CD14-positive monocyte (primary cell): ENCODE measurements at regions not wholly inside any gene's neighbourhood (a gene's known extent, or its start where the extent isn't known, plus 50 kb on each side); places are given as distances from the start of the nearest gene placed in this dataset.

ENCODE experiments used
- DNase-seq, 3 donors: peaks; one replicate each; pipeline ENCODE4 v3.0.0-alpha.2; 2011 to 2022
- H2AFZ ChIP-seq: 2 replicates; pipeline ENCODE4 v1.6.0; 2012; ENCODE audit warnings: mild to moderate bottlenecking, low read depth, low read length, inconsistent platforms; ENCODE audit not compliant: insufficient read depth, poor library complexity, severe bottlenecking
- H3K27ac ChIP-seq, 2 donors: 1 replicate in 1 of 2; 2 replicates in 1 of 2; pipeline ENCODE4 v1.5.1; 2012 to 2013; ENCODE audit warnings: low read length in 2 of 2, control low read depth in 1 of 2, inconsistent platforms in 1 of 2, low read depth in 1 of 2, mild to moderate bottlenecking in 1 of 2
- H3K27me3 ChIP-seq, 2 donors: one replicate each; pipeline versions ENCODE4 v1.6.0 to v1.6.1; 2011 to 2013; ENCODE audit warnings: low read length in 2 of 2; ENCODE audit not compliant: control insufficient read depth in 2 of 2, insufficient read depth in 2 of 2
- H3K36me3 ChIP-seq, 2 donors: replicated peaks in 1 of 2; 1 replicate in 1 of 2; 2 replicates in 1 of 2; pipeline versions ENCODE4 v1.5.1 to v1.6.1; 2012 to 2013; ENCODE audit warnings: low read length in 2 of 2, control low read depth in 1 of 2, inconsistent platforms in 1 of 2, mild to moderate bottlenecking in 1 of 2; ENCODE audit not compliant: insufficient read depth in 2 of 2, control insufficient read depth in 1 of 2
- H3K4me1 ChIP-seq, 2 donors: 1 replicate in 1 of 2; 2 replicates in 1 of 2; pipeline versions ENCODE4 v1.5.1 to v1.6.1; 2012 to 2013; ENCODE audit warnings: low read length in 2 of 2, control low read depth in 1 of 2, inconsistent platforms in 1 of 2, mild to moderate bottlenecking in 1 of 2, moderate library complexity in 1 of 2; ENCODE audit not compliant: insufficient read depth in 2 of 2, control insufficient read depth in 1 of 2
- H3K4me2 ChIP-seq: replicated peaks from 2 replicates; pipeline ENCODE3; 2012; ENCODE audit warnings: low read length, moderate library complexity, mild to moderate bottlenecking; ENCODE audit not compliant: poor library complexity, severe bottlenecking; ENCODE audit errors: extremely low read depth
- H3K4me3 ChIP-seq, 3 experiments: fragments of 200-600 bp in 1 of 3; sonication (generic) in 1 of 3; replicated peaks in 1 of 3; 1 replicate in 2 of 3; 2 replicates in 1 of 3; pipeline ENCODE4 v1.5.1; 2011 to 2013; ENCODE audit warnings: low read length in 3 of 3, mild to moderate bottlenecking in 3 of 3, control low read depth in 2 of 3, low read depth in 2 of 3, inconsistent platforms in 1 of 3, moderate library complexity in 1 of 3
- H3K79me2 ChIP-seq: 2 replicates; pipeline ENCODE4 v1.6.0; 2012; ENCODE audit warnings: mild to moderate bottlenecking, control low read depth, inconsistent platforms, low read length, moderate library complexity; ENCODE audit not compliant: insufficient read depth
- H3K9ac ChIP-seq: 2 replicates; pipeline ENCODE4 v1.6.0; 2017; ENCODE audit warnings: low read length, mild to moderate bottlenecking; ENCODE audit not compliant: insufficient read depth, poor library complexity, severe bottlenecking
- H3K9me3 ChIP-seq, 2 donors: replicated peaks in 1 of 2; 1 replicate in 1 of 2; 2 replicates in 1 of 2; pipeline versions ENCODE4 v1.5.1 to v1.6.1; 2012 to 2013; ENCODE audit warnings: low read length in 2 of 2, control low read depth in 1 of 2; ENCODE audit not compliant: control insufficient read depth in 1 of 2, insufficient read depth in 1 of 2
- H4K20me1 ChIP-seq: 2 replicates; pipeline ENCODE4 v1.6.0; 2012; ENCODE audit warnings: mild to moderate bottlenecking, low read length, control low read depth, moderate library complexity; ENCODE audit not compliant: insufficient read depth
- H3K27ac Mint-ChIP-seq, 7 donors: one replicate each; pipeline ENCODE4 v1.8.0; 2020; ENCODE audit warnings: mild to moderate bottlenecking in 7 of 7, mixed read lengths in 7 of 7, moderate library complexity in 6 of 7, inconsistent platforms in 2 of 7
- H3K27me3 Mint-ChIP-seq, 3 donors: one replicate each; pipeline ENCODE4 v1.8.0; 2021 to 2022; ENCODE audit warnings: low read depth in 3 of 3, mild to moderate bottlenecking in 3 of 3, mixed read lengths in 3 of 3, moderate library complexity in 3 of 3, inconsistent platforms in 1 of 3
- H3K36me3 Mint-ChIP-seq, 2 donors: one replicate each; pipeline ENCODE4 v1.8.0; 2020; ENCODE audit warnings: mixed read lengths in 2 of 2, inconsistent platforms in 1 of 2, mild to moderate bottlenecking in 1 of 2
- H3K4me1 Mint-ChIP-seq: one replicate; pipeline ENCODE4 v1.8.0; 2020; ENCODE audit warnings: mild to moderate bottlenecking, mixed read lengths
- H3K4me3 Mint-ChIP-seq, 2 donors: one replicate each; pipeline ENCODE4 v1.8.0; 2020; ENCODE audit warnings: mild to moderate bottlenecking in 2 of 2, mixed read lengths in 2 of 2, moderate library complexity in 1 of 2
- H3K9me3 Mint-ChIP-seq, 7 donors: one replicate each; pipeline ENCODE4 v1.8.0; 2020 to 2022; ENCODE audit warnings: mixed read lengths in 7 of 7, mild to moderate bottlenecking in 6 of 7, moderate library complexity in 6 of 7, inconsistent platforms in 2 of 7
- CTCF ChIP-seq: fragments of 200-600 bp; IDR thresholded peaks from one replicate; pipeline ENCODE4 v1.8.0; 2022; ENCODE audit warnings: antibody characterized with exemption, mild to moderate bottlenecking
- WGBS: methylation state at CpG from one replicate; pipeline ENCODE4 v1.1.5; 2013; ENCODE audit warnings: missing lambda C conversion rate; ENCODE audit not compliant: insufficient coverage; 5-methylcytosine and 5-hydroxymethylcytosine counted together
- intact Hi-C, 2 donors: fragments of 100-400 bp; cut with micrococcal nuclease; formaldehyde crosslinking; loops; one replicate each; pipeline versions ENCODE4 v1.15.0 to v1.15.1; 2023

GRCh38 chr2:19743641-19744040 lies 158.1 kb downstream of the TTC32 start:
- no peak for DNase-seq
- H3K4me1 ChIP-seq = no peaks in the 10 kb centered on the region
- H2AFZ ChIP-seq = no peak overlapping the region
- H3K4me2 ChIP-seq = no peak overlapping the region
- Mint-ChIP-seq H3K4me1 (no peaks in the 10 kb centered on the region), H3K27ac (no peak overlapping the region), H3K9me3 (peaks cover 0 to 6% (median 2%) of the 10 kb centered on the region in 7 donors), H3K4me3 (no peak overlapping the region), H3K27me3 (peaks cover 2 to 5% (median 3%) of the 10 kb centered on the region in 3 donors), H3K36me3 (no peaks in the 10 kb centered on the region)
- no peaks in the 10 kb centered on the region for H3K36me3 ChIP-seq
- H3K27ac ChIP-seq = no peak overlapping the region
- intact Hi-C loops = no loop called here
- H3K79me2 ChIP-seq = no peaks in the 10 kb centered on the region
- no peak for TF ChIP-seq CTCF
- WGBS = 95% methylated on average over 5 of the region's 5 CpGs
- H3K27me3 ChIP-seq = no peaks in the 10 kb centered on the region
- H3K9me3 ChIP-seq = no peaks in the 10 kb centered on the region
- H3K9ac ChIP-seq = no peak overlapping the region
- no peak overlapping the region for H3K4me3 ChIP-seq
- no peaks in the 10 kb centered on the region for H4K20me1 ChIP-seq

GRCh38 chr2:19742872-19743271 lies 158.9 kb downstream of the TTC32 start:
- Mint-ChIP-seq H3K36me3 (no peaks in the 10 kb centered on the region), H3K4me1 (no peaks in the 10 kb centered on the region), H3K27ac (no peak overlapping the region), H3K27me3 (peaks cover 2 to 6% (median 3%) of the 10 kb centered on the region in 3 donors), H3K4me3 (no peak overlapping the region), H3K9me3 (peaks cover 0 to 6% (median under 1%) of the 10 kb centered on the region in 7 donors)
- no peak for DNase-seq
- Histone ChIP-seq H3K9ac (no peak overlapping the region), H3K4me1 (no peaks in the 10 kb centered on the region), H2AFZ (no peak overlapping the region), H4K20me1 (no peaks in the 10 kb centered on the region), H3K4me3 (no peak overlapping the region), H3K79me2 (no peaks in the 10 kb centered on the region), H3K27ac (no peak overlapping the region), H3K36me3 (no peaks in the 10 kb centered on the region), H3K27me3 (no peaks in the 10 kb centered on the region), H3K9me3 (no peaks in the 10 kb centered on the region), H3K4me2 (no peak overlapping the region)
- no CpG with 5 or more reads among the region's 2 CpGs for WGBS
- TF ChIP-seq CTCF = no peak
- intact Hi-C loops = no loop called here
